Ureter (tissue), 1 donor: ENCODE measurements at regions not wholly inside any gene's neighbourhood (a gene's known extent, or its start where the extent isn't known, plus 50 kb on each side); places are given as distances from the start of the nearest gene placed in this dataset.

Experiments
- DNase-seq: peaks from one replicate; pipeline ENCODE4 v3.0.0-alpha.2; 2020; ENCODE audit warnings: low spot score
- donor health status: DM: yes; HTN: yes; CAD: no.

DNA sequence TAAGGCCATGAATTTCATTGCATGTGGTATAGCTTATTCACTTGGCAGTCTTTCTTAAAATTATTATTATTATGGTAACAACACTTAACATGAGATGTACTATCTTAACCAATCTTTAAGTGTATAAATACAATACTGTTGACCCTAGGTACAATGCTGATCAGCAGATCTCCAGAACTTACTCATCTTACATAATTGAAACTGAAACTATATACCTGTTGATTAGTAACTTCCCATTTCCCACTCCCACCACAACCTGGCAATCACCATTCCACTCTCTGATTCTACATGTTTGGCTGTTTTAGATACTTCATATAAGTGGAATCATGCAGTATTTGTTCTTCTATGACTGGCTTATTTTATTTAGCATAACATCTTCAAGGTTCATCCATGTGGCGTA is 150.2 kb upstream of the POU2AF2 start:
- DNase-seq = no peak

DNA sequence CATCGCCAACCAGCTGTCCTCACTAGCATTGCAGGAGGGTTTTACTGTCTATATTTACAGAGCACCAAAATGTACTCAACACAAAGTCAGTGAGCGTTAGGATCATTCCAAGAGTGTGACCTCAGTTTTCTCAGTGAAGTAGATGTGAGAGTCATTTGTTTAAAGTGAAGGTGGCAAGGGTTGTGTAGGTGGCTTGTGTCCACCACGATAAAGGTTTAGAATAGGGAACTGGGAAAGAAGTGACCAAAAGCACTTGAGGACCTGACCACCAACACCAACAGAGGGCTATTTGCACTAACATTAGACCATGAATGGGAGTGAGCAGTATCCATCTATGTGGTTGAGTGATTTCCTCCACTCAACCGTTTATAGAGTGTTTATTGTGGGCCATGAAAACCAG is 152.5 kb upstream of the POU2AF2 start:
- no peak for DNase-seq

DNA sequence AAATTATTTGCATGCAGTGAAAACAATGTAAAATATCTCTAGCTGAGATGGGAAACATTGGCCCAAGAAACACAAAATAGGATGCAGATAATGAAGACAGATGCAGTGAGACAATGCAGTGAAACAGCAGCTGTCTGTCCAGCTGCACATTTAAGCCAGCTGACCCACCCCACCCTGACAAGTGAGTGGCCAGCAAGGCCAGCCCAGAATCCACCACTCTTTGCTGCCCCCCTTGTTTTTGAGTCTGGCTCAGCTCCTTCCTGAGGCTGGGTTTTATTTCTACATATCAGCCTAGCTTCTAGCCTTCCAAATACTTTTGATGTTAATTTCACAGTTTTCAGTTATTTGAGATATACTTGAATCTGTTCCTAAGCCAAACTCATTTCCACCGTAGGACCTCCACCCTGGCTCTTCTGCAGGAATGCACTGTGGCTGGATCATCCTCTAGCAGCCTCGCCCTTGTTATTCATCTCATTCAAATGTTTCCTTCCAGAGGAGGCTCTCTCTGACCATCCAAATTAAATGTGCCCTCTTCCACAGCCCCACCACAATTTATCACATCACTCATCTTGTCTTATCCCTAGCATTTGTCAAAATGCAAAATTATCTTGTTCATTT is 154.1 kb upstream of the POU2AF2 start:
- no peak for DNase-seq

DNA sequence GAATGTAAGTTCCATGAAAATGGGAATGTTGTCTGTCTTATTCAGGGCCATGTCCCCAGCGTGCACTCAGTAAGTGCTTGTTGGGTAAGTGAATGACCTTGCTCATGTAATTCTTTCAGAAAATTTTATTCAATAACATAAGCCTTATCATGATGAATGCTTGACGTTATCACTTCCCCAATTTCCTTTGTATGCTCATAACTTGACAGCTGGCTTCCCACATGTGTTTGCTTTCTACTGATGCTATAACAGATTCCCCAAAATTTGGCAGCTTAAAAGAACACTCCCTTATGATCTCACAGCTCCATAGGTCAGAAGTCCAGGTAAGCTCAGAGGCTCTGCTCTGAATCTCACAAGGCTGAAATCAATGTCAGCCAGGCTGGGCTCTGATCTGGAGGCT is 155.8 kb upstream of the POU2AF2 start:
- DNase-seq = no peak

DNA sequence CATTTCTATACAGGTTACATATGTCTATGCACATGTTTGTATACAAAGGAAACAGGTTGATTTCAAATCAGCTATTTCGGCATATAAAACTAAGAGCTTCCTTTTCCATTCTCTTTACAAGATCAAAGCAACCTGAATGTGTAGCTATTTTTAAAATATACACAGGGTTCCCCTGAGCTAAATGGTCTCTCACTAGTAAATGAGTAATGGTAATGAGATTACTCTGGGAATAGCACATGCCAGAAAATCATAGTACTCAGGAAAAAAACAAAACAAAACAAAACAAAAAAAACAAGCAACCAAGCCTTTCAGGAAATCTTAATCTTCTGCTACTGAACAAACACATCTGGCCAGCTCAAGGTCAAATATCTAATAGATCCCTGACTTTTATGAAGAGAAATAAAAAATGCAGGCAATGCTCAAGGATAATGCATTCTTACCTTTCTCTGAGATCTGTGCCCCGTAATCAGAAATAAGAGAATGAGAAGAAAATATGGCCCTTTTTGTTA is 156.6 kb upstream of the POU2AF2 start:
- no peak for DNase-seq

DNA sequence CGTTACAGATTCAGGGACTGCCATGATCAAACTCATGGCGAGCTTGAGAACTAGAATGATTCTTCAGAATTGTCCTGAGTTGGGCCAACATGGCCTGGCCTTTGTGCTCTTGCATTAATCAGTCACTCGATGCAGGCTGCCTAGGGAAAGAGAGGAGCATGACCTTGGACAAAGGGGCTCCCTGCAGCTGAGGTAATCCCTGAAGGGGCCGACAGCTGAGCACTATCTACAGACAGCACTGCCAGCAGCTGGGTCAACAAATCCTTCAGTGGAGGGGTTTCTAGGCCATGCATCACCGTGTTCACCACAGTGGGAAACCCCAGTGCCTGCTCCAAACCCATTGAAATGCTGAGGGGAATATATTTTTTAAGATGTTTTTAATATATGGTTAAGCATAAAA is 159.5 kb upstream of the POU2AF2 start:
- DNase-seq = no peak

DNA sequence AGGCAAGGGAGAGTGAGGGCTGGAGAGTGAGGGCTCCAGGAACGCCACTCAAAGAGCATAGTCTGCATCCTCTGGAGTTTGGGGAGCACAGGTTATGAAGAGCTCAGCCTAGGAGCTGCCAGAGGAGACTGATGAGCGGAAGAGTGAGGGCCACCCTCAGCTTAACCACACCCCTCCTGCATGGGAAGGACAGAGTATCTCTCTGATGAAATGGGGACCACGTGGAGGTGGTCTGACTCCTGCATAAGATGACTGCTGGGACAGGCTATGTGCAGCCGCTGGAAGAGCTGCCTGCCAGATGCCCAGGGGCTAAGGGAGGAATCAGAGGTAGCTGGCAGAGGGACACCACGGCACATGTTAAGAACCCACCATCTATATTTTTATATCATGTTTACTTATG is 162.9 kb upstream of the POU2AF2 start:
- no peak for DNase-seq

DNA sequence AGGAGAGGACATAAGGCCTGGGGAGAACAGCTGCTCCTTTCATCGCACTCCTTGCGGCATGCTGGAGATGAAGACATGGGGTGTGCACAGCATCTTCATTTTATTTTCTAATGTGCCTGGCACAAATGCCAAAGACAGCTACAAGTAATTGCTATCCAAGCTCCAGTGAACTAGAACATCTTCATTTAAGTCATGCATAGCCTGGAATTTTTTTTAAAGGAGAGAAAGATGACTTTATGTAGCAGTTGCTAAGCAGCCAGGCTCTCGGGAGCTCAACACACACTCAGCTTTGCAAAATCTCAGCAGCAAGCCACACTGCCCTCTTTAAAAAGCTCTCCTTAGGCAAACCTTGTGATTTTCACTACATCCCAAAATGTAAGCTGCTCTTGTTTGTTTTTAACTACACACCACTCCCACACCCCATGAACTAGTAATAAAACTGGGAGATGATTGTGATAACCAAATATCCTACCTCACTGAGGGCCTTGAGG is 164.5 kb upstream of the POU2AF2 start:
- DNase-seq = no peak

DNA sequence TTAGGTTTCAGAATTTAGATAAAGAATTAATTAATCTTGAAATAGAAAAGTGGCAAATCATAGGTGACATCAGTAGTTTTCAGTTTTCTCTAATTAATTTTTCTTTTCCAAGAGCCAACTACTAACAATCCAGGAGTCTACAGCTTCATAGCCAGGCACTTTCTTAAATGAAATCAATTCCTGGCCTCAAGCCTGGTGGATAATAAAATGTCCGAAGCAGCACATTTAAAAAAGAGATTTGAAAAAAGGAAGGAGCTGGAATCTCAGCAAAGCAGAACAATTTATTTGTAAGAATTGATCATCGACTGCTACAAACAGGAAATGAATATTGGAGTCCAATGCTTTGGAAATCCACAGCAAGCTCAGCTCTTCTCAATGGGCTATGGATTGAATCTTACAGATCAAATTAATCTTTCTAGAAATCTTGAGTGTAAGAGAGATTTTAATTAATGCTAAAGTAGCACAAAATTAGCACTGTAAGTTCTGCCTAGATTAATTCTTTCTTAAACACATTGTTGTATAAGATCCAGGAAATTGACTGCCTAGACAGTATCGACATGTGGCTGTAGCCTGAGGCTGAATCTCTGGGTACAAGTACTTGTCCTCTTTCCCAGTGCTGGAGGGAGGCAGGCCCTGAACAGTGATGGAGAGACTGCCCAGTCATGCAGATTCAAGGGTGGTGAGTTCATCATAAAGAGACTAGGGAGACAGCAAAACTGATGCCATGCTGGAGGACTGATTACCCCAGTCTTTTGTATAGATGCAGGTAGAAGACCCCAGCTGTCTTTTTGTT is 167.8 kb upstream of the POU2AF2 start:
- no peak for DNase-seq

DNA sequence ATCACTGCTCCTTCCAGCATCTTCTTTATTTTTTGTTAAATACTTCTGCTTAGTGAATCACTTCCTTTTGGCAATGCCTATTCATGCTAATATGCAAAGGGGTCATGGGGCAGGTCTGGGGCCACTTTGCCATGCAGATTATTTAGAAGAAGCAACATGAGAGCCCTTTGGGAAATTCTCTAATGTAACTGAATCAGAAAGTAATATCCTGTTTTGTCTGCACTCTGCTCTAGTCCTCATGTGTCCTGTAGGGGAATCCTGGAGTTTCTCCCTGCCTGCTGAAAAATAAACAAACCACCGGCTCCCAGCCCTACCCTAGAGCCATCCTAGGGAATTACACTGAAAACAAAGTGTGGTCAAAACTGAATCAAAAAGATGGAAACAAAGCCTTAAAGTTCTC is 176.5 kb upstream of the POU2AF2 start:
- DNase-seq = no peak

DNA sequence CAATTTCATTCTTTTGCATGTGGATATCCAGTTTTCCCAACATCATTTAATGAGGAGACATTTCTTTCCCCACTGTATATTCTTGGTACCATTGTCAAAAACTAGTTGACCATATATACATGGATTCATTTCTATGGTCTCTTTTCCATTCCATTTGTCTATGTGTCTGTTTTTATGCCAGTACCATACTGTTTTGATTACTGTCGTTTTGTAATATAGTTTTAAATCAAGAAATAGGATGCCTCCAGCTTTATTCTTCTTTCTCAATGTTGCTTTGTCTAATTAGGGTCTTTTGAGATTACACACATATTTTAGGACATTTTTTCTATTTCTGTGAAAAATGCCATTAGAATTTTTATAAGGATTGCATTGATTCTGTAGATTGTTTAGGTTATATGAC is 177.5 kb upstream of the POU2AF2 start:
- no peak for DNase-seq

DNA sequence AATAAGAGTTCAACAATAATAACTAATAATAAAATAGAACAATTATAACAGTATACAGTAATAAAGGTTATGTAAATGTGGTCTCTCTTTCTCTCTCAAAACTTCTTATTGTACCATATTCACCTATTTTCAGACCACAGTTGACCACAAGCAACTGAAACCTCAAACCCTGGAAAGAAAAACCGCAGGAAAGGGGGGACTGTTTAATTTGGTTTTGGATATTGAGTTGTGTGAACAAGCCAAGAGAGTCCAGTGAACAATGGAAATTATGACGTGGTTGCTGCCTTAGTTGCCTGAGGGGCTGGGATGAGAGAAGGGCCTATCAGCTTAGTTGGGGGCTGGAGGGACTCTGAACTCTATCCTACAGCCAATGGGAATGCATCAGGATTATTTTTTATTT is 178.7 kb upstream of the POU2AF2 start:
- no peak for DNase-seq

DNA sequence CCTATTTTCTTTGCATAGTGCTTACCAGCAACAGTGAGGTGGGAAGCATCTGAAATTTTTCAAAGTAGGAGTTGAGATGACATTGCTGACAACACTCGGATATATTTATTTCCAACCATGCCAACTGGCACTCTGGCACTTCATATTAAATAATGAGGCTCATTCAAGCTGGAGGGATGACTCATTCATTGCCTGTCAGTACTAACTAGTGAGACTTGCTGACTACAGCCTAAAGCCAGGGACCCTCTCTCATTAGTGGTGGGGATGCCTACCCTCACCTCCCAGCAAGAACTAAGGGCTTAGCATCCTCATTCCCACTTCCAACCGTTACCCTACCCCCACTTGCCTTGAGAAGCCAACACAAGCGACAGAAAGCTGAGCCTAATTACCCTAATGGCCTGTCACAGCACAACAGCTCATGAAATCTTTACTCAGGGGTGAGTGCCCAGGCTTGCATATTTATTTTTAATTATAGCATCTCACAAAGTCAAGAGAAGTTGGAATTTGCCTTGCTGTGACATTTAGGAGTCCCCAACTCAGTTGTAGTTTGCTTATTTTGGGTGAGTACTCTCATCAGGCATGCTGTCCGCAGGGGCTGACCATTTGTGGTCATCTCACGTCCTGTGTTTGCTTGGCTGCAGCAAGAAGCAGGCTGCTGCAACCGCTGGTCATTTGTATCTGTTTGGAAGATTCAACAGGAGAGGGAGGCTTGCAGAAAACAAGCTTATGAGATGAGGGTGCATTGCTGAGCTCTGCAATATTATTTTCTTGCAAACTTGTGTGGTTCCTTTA is 181.6 kb upstream of the POU2AF2 start:
- peak; percentile 61 for DNase-seq

DNA sequence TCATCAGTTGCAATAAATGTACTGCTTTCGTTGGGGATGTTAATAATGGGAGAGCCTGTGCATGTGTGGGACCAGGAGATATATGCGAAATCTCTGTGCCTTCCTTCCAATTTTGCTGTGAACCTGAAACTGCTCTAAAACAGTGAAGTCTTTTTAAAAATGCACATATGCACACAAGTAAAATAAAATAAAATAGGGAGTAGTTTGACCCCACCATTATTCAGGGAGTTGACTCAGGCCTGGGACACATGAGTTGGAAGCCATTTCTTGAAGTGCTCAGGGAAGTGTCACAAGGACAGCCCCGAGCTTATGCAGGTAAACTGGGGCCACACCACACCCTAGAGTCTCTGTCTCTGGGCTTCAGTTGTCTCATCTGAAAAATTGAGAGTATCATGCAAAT is 183.1 kb upstream of the POU2AF2 start:
- no peak for DNase-seq

DNA sequence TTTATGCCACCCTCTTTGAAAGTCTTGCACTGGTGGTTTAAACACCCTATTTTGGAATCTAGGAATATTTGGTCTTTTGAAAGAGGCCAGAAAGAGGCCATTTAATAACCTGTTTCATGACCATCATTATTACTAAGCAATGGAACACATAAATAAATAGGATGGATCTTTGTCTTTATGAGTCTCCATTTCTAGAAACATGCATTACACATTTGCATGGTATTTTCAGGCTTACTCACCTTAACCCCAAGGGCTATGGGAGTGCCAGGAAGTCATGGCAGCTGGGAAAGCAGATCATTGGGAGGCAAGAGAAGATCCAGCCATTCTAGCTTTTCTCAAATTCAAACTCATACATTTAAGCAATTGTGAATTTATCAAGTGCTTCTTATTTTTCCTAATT is 185.8 kb upstream of the POU2AF2 start:
- no peak for DNase-seq

DNA sequence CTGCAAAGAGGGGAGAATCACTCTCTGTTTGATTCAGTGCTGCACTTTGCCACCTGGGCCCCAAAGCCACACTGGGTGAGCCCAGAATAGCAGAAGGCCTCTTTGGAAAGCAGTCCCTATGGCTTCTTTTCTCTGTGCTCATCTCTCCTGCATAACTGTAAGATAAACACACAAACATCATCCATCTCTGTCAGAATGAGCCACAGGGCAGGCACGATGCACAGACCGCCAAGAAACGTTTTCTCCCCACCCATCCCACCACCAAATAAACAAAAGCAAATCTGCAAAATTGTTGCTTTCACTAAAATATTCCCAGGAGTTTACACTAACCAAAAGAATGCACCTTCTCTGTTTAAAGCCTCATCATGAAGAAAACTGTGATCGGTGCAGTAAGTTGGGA is 196.4 kb upstream of the POU2AF2 start:
- DNase-seq = no peak

DNA sequence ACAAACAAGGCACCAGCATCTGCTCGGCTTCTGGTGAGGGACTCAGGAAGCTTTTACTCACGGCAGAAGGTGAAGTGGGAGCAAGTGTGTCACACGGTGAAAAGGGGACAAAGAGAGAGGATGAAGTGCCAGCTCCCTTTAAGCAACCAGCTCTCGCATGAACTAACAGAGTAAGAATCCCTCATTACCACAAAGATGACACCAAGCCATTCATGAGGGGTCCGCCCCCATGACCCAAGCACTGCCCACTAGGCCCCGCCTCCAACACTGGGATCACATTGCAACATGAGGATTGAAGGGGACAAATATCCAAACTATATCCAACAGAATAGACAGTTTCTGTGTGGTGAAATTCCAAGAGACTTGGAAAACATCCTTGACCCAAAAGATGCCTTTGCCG is 198.2 kb upstream of the POU2AF2 start:
- no peak for DNase-seq

DNA sequence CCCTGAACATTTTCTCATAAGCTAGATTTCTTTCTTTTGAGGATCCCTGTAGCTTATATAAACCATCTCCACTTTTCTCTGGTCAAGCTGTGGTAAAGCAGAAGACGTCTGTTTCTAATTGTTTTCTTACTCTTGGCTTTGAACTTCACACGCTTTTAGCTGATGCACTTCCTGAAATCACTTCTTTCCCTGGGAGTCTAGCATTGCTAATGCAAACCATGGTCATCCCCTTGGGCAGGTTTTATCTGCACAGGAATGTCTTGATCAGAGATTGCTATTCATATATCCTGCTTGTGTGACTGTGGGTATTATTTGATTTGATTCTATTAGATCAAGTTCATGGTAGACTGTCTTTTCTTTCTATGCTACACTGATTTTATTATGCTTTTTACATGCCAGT is 199.2 kb upstream of the POU2AF2 start:
- no peak for DNase-seq

DNA sequence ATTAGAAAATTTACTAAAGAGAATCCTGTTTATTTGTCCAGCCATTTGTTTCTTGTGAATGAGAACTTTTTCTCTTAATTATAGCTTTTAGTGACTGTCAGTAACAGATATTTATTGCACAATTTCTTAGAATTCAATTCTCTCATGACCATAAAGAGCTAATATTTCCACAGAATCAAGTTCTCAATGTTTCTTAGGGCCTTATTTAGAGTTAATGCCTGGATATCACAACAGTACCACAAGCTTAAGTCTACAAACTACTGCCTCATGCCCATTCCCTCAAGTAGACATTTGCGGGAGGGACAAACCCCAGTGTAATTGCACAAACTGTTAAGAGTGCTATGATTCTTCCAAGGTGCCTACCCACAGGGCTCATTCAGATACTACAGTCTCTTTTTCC is 199.7 kb upstream of the POU2AF2 start:
- no peak for DNase-seq

DNA sequence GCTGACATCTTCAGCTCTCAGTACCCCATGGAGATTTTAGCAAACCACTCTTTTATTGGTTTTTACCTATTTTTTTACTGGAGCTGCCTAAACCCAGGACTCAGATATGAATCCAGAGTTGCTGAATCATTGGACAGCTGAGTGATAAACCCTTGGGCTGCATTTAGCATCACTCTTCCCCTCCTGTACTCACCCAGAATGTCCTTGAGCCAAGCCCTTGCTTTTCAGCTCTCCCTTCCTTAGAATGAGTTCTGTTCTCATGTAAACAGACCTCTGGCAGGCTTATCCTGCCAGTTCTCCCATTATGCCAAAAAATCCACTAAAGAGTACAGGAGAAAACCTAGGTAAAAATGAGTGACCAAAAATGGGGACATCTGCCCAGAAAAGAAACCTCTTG is 200.1 kb upstream of the POU2AF2 start:
- DNase-seq = no peak

DNA sequence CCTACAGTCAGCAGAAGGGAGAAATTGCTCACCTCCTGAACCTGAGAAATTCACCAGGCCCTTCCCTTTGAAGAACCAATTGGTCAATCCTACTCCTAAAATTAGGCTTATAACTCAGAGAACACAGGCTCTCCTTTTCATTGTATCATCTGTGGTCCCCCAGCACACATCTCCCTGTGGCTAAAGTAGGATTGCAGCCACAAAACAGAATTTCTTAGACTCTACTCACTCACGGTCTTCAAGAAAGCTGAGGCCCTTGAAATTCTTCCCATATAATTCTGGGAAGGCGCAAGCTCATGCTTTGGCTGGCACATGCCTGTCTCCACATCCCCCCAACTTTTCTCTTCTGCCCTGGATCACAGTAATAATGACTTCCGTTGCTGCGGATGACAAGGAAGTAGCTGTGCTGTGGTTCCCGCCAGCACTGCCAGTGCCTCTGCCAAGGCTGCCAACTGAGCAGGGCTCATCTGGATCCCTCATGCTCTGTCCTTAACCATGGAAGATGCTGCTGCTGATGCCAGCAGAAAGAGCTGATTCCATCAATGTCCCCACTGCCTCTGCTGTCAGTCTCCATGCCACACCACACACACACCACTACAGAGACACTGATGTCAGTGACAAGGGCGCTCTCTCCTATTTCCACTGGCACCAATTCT is 200.6 kb upstream of the POU2AF2 start:
- no peak for DNase-seq

DNA sequence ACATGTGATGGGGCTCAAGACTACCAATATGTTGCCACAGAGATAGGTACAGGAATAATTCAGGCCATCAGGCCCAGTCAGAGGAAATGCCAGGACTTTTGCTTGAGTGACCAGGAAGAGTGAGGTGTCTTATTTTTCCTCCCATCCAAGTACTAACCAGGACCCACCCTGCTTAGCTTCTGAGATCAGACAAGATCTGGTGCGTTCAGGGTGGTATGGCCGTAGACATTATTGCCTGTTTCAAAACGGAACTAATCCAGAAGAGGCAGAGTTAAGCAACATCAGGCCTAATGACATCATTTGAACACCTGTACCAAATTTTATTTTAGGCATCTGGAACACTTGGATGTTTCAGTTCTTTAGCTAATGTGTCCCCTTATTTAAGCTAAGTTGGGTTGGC is 205.5 kb upstream of the POU2AF2 start:
- DNase-seq = no peak
